B cell (primary cell): ENCODE measurements at regions not wholly inside any gene's neighbourhood (a gene's known extent, or its start where the extent isn't known, plus 50 kb on each side); places are given as distances from the start of the nearest gene placed in this dataset.

ENCODE experiments used
- ATAC-seq: fragments of 200-7000 bp; cut with Tn5 transposase; one replicate; pipeline ENCODE4 v1.10.0; 2021; ENCODE audit warnings: low read depth, mild to moderate bottlenecking, moderate number of reproducible peaks, moderate library complexity
- CTCF ChIA-PET: fragments of 350-600 bp; sonication (Branson Sonifier 250); formaldehyde crosslinking; loops from one replicate; lab custom pipeline; 2021; ENCODE audit warnings: antibody characterized with exemption, inconsistent platforms; lab: Charles Lee
- POLR2A ChIA-PET: fragments of 350-600 bp; sonication (Branson Sonifier 250); formaldehyde crosslinking; loops from one replicate; lab custom pipeline; 2021; ENCODE audit warnings: antibody characterized with exemption; lab: Charles Lee
- DNase-seq: peaks from one replicate; pipeline ENCODE4 v3.0.0; 2013
- H2AFZ ChIP-seq: 2 replicates; pipeline ENCODE4 v1.6.1; 2012; ENCODE audit warnings: mild to moderate bottlenecking, low read depth, low read length; ENCODE audit not compliant: insufficient read depth, poor library complexity, severe bottlenecking
- H3K27ac ChIP-seq, 2 donors: 1 replicate in 1 of 2; 2 replicates in 1 of 2; pipeline ENCODE4 v1.5.1; 2012 to 2013; ENCODE audit warnings: low read length in 2 of 2, mild to moderate bottlenecking in 2 of 2, moderate library complexity in 1 of 2
- H3K27me3 ChIP-seq, 4 experiments: fragments of 200-600 bp in 1 of 4; sonication (generic) in 1 of 4; replicated peaks in 1 of 4; 1 replicate in 2 of 4; 2 replicates in 2 of 4; pipeline versions ENCODE4 v1.6.1 to v1.7.0; 2013 to 2016; ENCODE audit warnings: low read length in 3 of 4, mild to moderate bottlenecking in 2 of 4, mixed read lengths in 1 of 4, moderate library complexity in 1 of 4; ENCODE audit not compliant: insufficient read depth in 4 of 4, control insufficient read depth in 3 of 4; ENCODE audit errors: control extremely low read depth in 1 of 4
- H3K36me3 ChIP-seq, 2 experiments: replicated peaks in 1 of 2; 1 replicate in 1 of 2; 2 replicates in 1 of 2; pipeline versions ENCODE4 v1.6.1 to v1.7.1; 2013; ENCODE audit warnings: low read length in 1 of 2; ENCODE audit not compliant: insufficient read depth in 2 of 2, control insufficient read depth in 1 of 2; ENCODE audit errors: control extremely low read depth in 1 of 2, extremely low read depth in 1 of 2
- H3K4me1 ChIP-seq, 2 donors: fragments of 200-600 bp in 1 of 2; sonication (generic) in 1 of 2; 1 replicate in 1 of 2; 2 replicates in 1 of 2; pipeline versions ENCODE4 v1.5.1 to v1.6.1; 2013 to 2017; ENCODE audit warnings: low read length in 2 of 2; ENCODE audit not compliant: control insufficient read depth in 2 of 2, insufficient read depth in 2 of 2
- H3K4me2 ChIP-seq: replicated peaks from 2 replicates; pipeline ENCODE3; 2012; ENCODE audit warnings: mild to moderate bottlenecking, low read depth, low read length; ENCODE audit not compliant: poor library complexity, severe bottlenecking
- H3K4me3 ChIP-seq, 5 experiments: fragments of 200-600 bp in 1 of 5; sonication (generic) in 1 of 5; 1 replicate in 3 of 5; 2 replicates in 2 of 5; pipeline versions ENCODE4 v1.5.1 to v1.7.0; 2011 to 2016; ENCODE audit warnings: low read length in 4 of 5, mild to moderate bottlenecking in 4 of 5, low read depth in 2 of 5, control low read depth in 1 of 5, moderate library complexity in 1 of 5; ENCODE audit not compliant: insufficient read depth in 1 of 5; ENCODE audit errors: control extremely low read depth in 1 of 5, extremely low read depth in 1 of 5
- H3K79me2 ChIP-seq: fragments of 200-600 bp; sonication (generic); one replicate; pipeline ENCODE4 v1.6.0; 2016; ENCODE audit warnings: low read length; ENCODE audit not compliant: control insufficient read depth, insufficient read depth
- H3K9ac ChIP-seq: fragments of 200-600 bp; sonication (generic); 2 replicates; pipeline ENCODE4 v1.6.1; 2017; ENCODE audit warnings: mild to moderate bottlenecking, low read length, moderate library complexity
- H3K9me3 ChIP-seq, 3 donors: one replicate each; pipeline versions ENCODE4 v1.6.1 to v1.7.1; 2013; ENCODE audit warnings: low read length in 2 of 3; ENCODE audit not compliant: control insufficient read depth in 2 of 3, insufficient read depth in 1 of 3; ENCODE audit errors: control extremely low read depth in 1 of 3
- H4K20me1 ChIP-seq: 2 replicates; pipeline ENCODE4 v1.6.0; 2012; ENCODE audit warnings: mild to moderate bottlenecking, low read length; ENCODE audit not compliant: insufficient read depth, control insufficient read depth, poor library complexity, severe bottlenecking
- H3K27ac Mint-ChIP-seq: one replicate; pipeline ENCODE4 v1.8.0; 2021; ENCODE audit warnings: mixed read lengths
- H3K27me3 Mint-ChIP-seq: one replicate; pipeline ENCODE4 v1.8.0; 2021; ENCODE audit warnings: mixed read lengths
- H3K4me1 Mint-ChIP-seq: one replicate; pipeline ENCODE4 v1.8.0; 2021; ENCODE audit warnings: mixed read lengths
- H3K4me3 Mint-ChIP-seq: one replicate; pipeline ENCODE4 v1.8.0; 2021; ENCODE audit warnings: mixed read lengths
- H3K9me3 Mint-ChIP-seq: one replicate; pipeline ENCODE4 v1.8.0; 2022; ENCODE audit warnings: mixed read lengths; ENCODE audit not compliant: insufficient read depth
- EZH2 ChIP-seq: IDR thresholded peaks from 2 replicates; pipeline ENCODE4 v1.6.1; 2012; ENCODE audit warnings: borderline replicate concordance, low read depth, mild to moderate bottlenecking, moderate library complexity, low read length; ENCODE audit not compliant: insufficient read depth, poor library complexity, severe bottlenecking
- WGBS: methylation state at CpG from one replicate; pipeline ENCODE4 v1.1.5; 2013; ENCODE audit warnings: missing lambda C conversion rate; ENCODE audit not compliant: insufficient coverage; 5-methylcytosine and 5-hydroxymethylcytosine counted together
- intact Hi-C: fragments of 100-400 bp; cut with micrococcal nuclease; formaldehyde crosslinking; loops from one replicate; pipeline ENCODE4 v1.10.0; 2022
- TF ChIP-seq, protein P1 (sequence below): fragments of 200-600 bp; IDR thresholded peaks from one replicate; pipeline ENCODE4 v1.8.0; 2022; ENCODE audit warnings: antibody characterized with exemption, mild to moderate bottlenecking

DNA sequence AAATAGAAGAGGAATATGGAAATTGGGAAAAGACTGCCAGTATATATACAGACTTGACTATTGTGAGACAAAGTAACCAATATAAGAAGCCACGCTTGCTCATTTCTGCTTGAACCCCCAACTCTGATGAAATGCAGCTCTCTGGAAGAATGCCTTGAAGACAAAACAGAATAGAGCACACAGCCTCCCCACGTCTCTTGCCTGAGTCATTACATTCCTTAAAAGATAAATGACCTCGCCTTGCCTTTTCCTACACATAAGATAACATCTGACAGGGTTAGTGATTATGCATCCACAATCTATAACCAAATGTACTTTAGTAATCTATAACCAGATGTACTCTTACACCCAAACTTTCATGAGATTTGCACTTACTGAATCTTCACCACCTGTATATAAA, 141.1 kb upstream of the EEF1E1 start:
- ATAC-seq (no peak), DNase-seq (no peak)
- no peak overlapping the region for H3K4me2 ChIP-seq
- Mint-ChIP-seq H3K4me3 (no peak overlapping the region), H3K9me3 (no peaks in the 10 kb centered on the region), H3K27me3 (peaks cover 26% of the 10 kb centered on the region), H3K27ac (no peak overlapping the region), H3K4me1 (no peaks in the 10 kb centered on the region)
- H3K9ac ChIP-seq = no peak overlapping the region
- TF ChIP-seq EZH2 = no peak
- TF ChIP-seq, protein P1, sequence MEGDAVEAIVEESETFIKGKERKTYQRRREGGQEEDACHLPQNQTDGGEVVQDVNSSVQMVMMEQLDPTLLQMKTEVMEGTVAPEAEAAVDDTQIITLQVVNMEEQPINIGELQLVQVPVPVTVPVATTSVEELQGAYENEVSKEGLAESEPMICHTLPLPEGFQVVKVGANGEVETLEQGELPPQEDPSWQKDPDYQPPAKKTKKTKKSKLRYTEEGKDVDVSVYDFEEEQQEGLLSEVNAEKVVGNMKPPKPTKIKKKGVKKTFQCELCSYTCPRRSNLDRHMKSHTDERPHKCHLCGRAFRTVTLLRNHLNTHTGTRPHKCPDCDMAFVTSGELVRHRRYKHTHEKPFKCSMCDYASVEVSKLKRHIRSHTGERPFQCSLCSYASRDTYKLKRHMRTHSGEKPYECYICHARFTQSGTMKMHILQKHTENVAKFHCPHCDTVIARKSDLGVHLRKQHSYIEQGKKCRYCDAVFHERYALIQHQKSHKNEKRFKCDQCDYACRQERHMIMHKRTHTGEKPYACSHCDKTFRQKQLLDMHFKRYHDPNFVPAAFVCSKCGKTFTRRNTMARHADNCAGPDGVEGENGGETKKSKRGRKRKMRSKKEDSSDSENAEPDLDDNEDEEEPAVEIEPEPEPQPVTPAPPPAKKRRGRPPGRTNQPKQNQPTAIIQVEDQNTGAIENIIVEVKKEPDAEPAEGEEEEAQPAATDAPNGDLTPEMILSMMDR = no peak
- H3K4me1 ChIP-seq = no peaks in the 10 kb centered on the region
- H3K36me3 ChIP-seq = no peaks in the 10 kb centered on the region
- no peaks in the 10 kb centered on the region for H4K20me1 ChIP-seq
- H3K9me3 ChIP-seq = no peaks in the 10 kb centered on the region
- CTCF ChIA-PET = no interaction called here
- 64% methylated on average over 2 of the region's 3 CpGs for WGBS
- no peak overlapping the region for H3K27ac ChIP-seq
- intact Hi-C loops = no loop called here
- no peak overlapping the region for H2AFZ ChIP-seq
- H3K4me3 ChIP-seq = no peak overlapping the region
- no peaks in the 10 kb centered on the region for H3K79me2 ChIP-seq
- peaks cover 0 to 4% (median 0%) of the 10 kb centered on the region in 4 experiments for H3K27me3 ChIP-seq
- POLR2A ChIA-PET = no interaction called here

DNA sequence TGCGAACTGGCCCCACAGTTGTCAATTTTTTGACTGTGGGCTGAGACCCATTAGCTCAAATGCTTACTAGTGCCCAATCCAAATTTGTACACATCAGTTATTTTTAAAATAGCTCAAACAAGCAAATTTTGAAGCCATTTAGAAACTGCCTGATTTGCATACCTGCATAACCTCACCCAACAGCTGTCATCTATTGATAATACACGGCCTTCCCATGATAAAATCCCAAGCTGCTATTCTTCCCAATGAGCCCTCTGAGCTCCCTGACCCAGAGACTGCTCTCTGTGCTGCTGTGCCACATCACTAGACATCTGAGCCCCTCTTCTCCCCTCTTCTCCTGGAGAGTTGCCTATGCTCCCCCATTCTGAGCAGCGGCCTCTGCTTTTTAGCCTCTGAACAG, 140.5 kb upstream of the EEF1E1 start:
- POLR2A ChIA-PET = no interaction called here
- Histone ChIP-seq H3K27me3 (peaks cover 0 to 4% (median 0%) of the 10 kb centered on the region in 4 experiments), H3K4me1 (no peaks in the 10 kb centered on the region), H3K27ac (no peak overlapping the region), H3K4me2 (no peak overlapping the region), H2AFZ (no peak overlapping the region), H3K79me2 (no peaks in the 10 kb centered on the region), H3K4me3 (no peak overlapping the region), H4K20me1 (no peaks in the 10 kb centered on the region), H3K9me3 (no peaks in the 10 kb centered on the region), H3K36me3 (no peaks in the 10 kb centered on the region), H3K9ac (no peak overlapping the region)
- intact Hi-C loops = no loop called here
- Mint-ChIP-seq H3K27ac (no peak overlapping the region), H3K27me3 (peaks cover 30% of the 10 kb centered on the region), H3K4me3 (no peak overlapping the region), H3K4me1 (no peaks in the 10 kb centered on the region), H3K9me3 (no peaks in the 10 kb centered on the region)
- whole genome bisulfite sequencing = 90% methylated on average over 3 of the region's 3 CpGs
- DNase-seq (no peak), ATAC-seq (no peak)
- no peak for TF ChIP-seq EZH2
- TF ChIP-seq, protein P1 = no peak
- CTCF ChIA-PET = no interaction called here
